ENCODE measurements at regions not wholly inside any gene's neighbourhood (a gene's known extent, or its start where the extent isn't known, plus 50 kb on each side); places are given as distances from the start of the nearest gene placed in this dataset.
"Not testable (repeated sequence)": the region's sequence is repeated elsewhere in the genome, so short reads cannot be mapped to it uniquely, and the experiment has no call there.

DNA sequence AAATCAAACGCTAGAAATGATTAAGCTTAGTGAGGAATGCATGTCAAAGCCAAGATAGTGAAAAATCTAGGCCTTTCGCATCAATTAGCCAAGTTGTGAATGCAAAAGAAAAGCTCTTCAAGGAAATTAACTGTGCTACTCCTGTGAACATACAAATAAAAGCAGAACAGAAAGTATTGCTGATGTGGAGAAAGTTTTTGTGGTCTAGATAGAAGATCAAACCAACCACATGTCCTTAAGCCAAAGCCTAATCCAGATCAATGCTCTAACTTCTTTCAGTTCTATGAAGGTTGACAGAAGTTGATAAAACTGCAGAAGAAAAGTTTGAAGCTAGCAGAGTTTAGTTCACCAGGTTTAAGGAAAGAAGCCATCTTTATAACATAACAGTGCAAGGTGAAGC is 1044.6 kb downstream of the CDH11 start:
- Histone ChIP-seq H3K27ac (ENCODE audit: low read length) (no peak overlapping the region), H3K9ac (ENCODE audit: low read length in 2 of 2) (no peak overlapping the region), H3K4me3 (ENCODE audit: low read length in 2 of 2) (no peak overlapping the region), H3K4me1 (ENCODE audit: control insufficient read depth, insufficient read depth, low read length) (no peaks in the 10 kb centered on the region), H3K9me3 (ENCODE audit: control insufficient read depth in 2 of 2, low read length in 2 of 2) (no peaks in the 10 kb centered on the region), H3K36me3 (ENCODE audit: control insufficient read depth in 2 of 2, insufficient read depth in 2 of 2, low read length in 2 of 2) (no peaks in the 10 kb centered on the region), H3K27me3 (ENCODE audit: control insufficient read depth in 1 of 2, insufficient read depth in 2 of 2, low read length in 2 of 2) (no peaks in the 10 kb centered on the region)

DNA sequence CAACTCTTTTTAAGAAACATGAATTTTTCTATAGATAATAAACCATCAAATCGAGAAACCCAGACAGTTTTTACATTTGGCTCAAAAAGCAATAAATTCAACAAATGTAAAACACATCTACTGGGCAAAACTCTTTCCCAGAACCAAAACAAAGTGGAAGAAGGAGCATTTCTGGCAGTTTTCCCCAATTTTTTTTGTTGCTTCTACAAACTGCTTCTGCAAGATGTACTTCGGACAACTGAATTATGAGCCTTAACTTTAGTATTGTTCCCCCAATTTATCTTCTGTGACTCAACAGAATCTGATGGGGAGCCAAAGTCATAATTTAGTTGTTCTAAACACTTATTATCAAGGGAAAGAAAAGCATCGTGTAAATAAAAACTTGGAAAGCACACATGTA is 1047.2 kb downstream of the CDH11 start:
- Histone ChIP-seq H3K9me3 (ENCODE audit: control insufficient read depth in 2 of 2, low read length in 2 of 2) (no peaks in the 10 kb centered on the region), H3K27ac (ENCODE audit: low read length) (no peak overlapping the region), H3K4me3 (ENCODE audit: low read length in 2 of 2) (no peak overlapping the region), H3K9ac (ENCODE audit: low read length in 2 of 2) (no peak overlapping the region), H3K4me1 (ENCODE audit: control insufficient read depth, insufficient read depth, low read length) (no peaks in the 10 kb centered on the region), H3K27me3 (ENCODE audit: control insufficient read depth in 1 of 2, insufficient read depth in 2 of 2, low read length in 2 of 2) (no peaks in the 10 kb centered on the region), H3K36me3 (ENCODE audit: control insufficient read depth in 2 of 2, insufficient read depth in 2 of 2, low read length in 2 of 2) (no peaks in the 10 kb centered on the region)

DNA sequence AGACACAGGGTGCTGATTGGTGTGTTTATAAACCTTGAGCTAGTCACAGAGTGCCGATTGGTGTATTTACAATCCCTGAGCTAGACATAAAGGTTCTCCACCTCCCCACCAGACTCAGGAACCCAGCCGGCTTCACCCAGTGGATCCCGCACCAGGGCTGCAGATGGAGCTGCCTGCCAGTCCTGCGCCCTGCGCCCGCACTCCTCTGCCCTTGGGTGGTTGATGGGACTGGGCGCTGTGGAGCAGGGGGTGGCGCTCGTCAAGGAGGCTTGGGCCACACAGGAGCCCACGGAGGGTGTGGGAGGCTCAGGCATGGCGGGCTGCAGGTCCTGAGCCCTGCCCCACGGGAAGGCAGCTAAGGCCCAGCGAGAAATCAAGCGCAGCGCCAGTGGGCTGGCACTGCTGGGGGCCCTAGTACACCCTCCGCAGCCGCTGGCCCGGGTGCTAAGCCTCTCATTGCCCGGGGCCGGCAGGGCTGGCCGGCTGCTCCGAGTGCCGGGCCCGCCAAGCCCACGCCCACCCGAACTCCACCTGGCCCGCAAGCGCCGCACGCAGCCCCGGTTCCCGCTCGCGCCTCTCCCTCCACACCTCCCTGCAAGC is 1049.6 kb downstream of the CDH11 start:
- H3K4me3 ChIP-seq (ENCODE audit: low read length in 2 of 2); H3K36me3 ChIP-seq (ENCODE audit: control insufficient read depth in 2 of 2, insufficient read depth in 2 of 2, low read length in 2 of 2); H3K9ac ChIP-seq (ENCODE audit: low read length in 2 of 2); H3K27me3 ChIP-seq (ENCODE audit: control insufficient read depth in 1 of 2, insufficient read depth in 2 of 2, low read length in 2 of 2); H3K27ac ChIP-seq (ENCODE audit: low read length); H3K9me3 ChIP-seq (ENCODE audit: control insufficient read depth in 2 of 2, low read length in 2 of 2); H3K4me1 ChIP-seq (ENCODE audit: control insufficient read depth, insufficient read depth, low read length): not testable (repeated sequence)

DNA sequence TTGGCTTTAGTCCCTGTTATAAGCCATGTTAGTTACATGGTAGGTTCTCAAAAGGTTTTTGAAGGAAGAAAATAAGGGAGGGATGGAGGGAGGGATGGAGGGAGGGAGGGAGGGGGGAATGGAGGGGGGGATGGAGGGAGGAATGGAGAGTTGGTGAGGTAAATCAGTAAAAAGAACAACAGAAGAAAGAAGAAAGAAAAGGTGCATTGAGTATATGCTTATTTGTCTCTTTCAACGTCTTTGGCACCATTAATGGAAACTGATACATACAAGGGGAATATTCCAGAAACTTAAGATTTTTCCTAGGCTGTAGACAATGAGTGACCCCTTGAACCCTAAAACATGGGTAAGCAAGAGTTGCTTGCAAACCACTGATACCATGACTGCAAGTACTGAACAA is 1056.3 kb downstream of the CDH11 start:
- Histone ChIP-seq H3K4me3 (ENCODE audit: low read length in 2 of 2) (no peak overlapping the region), H3K27me3 (ENCODE audit: control insufficient read depth in 1 of 2, insufficient read depth in 2 of 2, low read length in 2 of 2) (no peaks in the 10 kb centered on the region), H3K36me3 (ENCODE audit: control insufficient read depth in 2 of 2, insufficient read depth in 2 of 2, low read length in 2 of 2) (no peaks in the 10 kb centered on the region), H3K4me1 (ENCODE audit: control insufficient read depth, insufficient read depth, low read length) (no peaks in the 10 kb centered on the region), H3K27ac (ENCODE audit: low read length) (no peak overlapping the region), H3K9me3 (ENCODE audit: control insufficient read depth in 2 of 2, low read length in 2 of 2) (no peaks in the 10 kb centered on the region), H3K9ac (ENCODE audit: low read length in 2 of 2) (no peak overlapping the region)

DNA sequence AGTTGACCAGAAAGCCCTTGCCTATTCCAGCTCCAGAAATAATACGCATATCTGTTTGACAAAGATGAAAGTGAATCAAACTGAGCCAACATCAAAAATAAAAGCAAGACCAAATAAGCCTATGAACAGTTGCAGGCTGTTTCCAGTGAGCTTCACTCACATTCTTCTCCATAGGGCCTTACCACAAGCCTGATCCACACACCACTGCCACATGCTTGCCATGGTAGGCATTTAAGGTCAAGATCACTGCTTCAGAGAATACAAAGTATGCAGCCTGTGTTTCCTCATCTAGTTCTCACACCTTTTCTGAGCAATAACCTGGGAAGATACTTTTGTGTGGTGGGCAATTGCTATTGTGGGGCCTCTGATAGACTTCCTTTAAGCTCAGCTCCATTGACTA is 1060.2 kb downstream of the CDH11 start:
- Histone ChIP-seq H3K9ac (ENCODE audit: low read length in 2 of 2) (no peak overlapping the region), H3K9me3 (ENCODE audit: control insufficient read depth in 2 of 2, low read length in 2 of 2) (no peaks in the 10 kb centered on the region), H3K27me3 (ENCODE audit: control insufficient read depth in 1 of 2, insufficient read depth in 2 of 2, low read length in 2 of 2) (no peaks in the 10 kb centered on the region), H3K27ac (ENCODE audit: low read length) (no peak overlapping the region), H3K4me3 (ENCODE audit: low read length in 2 of 2) (no peak overlapping the region), H3K36me3 (ENCODE audit: control insufficient read depth in 2 of 2, insufficient read depth in 2 of 2, low read length in 2 of 2) (no peaks in the 10 kb centered on the region), H3K4me1 (ENCODE audit: control insufficient read depth, insufficient read depth, low read length) (no peaks in the 10 kb centered on the region)

DNA sequence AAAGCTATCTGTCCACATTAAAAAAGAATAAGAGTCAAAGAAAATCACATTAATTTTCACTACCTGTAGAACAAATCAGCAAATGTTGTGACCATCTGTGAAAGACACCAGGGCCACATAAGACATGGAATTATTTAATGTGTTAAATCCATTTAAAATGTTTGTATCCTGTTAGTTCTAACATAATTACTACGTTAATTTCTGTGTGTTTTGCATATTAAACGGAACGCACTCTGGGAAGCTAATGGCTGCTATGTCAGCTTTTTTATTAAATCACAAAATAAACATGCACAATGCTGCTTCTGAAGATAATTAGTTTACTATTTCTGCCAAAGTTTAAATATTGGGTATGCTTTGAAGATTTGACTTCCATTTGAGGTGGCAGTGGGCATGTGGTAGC is 1061.2 kb downstream of the CDH11 start:
- H3K27ac ChIP-seq (ENCODE audit: low read length): no peak overlapping the region
- no peaks in the 10 kb centered on the region for H3K36me3 ChIP-seq (ENCODE audit: control insufficient read depth in 2 of 2, insufficient read depth in 2 of 2, low read length in 2 of 2)
- no peaks in the 10 kb centered on the region for H3K4me1 ChIP-seq (ENCODE audit: control insufficient read depth, insufficient read depth, low read length)
- no peaks in the 10 kb centered on the region for H3K27me3 ChIP-seq (ENCODE audit: control insufficient read depth in 1 of 2, insufficient read depth in 2 of 2, low read length in 2 of 2)
- no peaks in the 10 kb centered on the region for H3K9me3 ChIP-seq (ENCODE audit: control insufficient read depth in 2 of 2, low read length in 2 of 2)
- no peak overlapping the region for H3K9ac ChIP-seq (ENCODE audit: low read length in 2 of 2)
- H3K4me3 ChIP-seq (ENCODE audit: low read length in 2 of 2): no peak overlapping the region

DNA sequence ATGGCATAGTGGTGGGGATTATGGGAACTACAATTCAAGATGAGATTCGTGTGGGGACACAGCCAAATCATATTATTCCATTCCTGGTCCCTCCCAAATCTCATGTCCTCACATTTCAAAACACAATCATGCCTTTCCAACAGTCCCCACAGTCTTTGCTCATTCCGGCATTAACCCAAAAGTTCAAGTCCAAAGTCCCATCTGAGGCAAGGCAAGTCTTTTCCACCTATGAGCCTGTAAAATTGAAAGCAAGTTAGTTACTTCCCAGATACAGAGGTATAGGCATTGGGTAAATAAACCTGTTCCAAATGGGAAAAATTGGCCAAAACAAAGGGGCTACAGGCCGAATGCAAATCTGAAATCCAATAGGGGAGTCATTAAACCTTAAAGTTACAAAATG is 1063.2 kb downstream of the CDH11 start:
- Histone ChIP-seq H3K4me1 (ENCODE audit: control insufficient read depth, insufficient read depth, low read length) (no peaks in the 10 kb centered on the region), H3K27ac (ENCODE audit: low read length) (no peak overlapping the region), H3K9me3 (ENCODE audit: control insufficient read depth in 2 of 2, low read length in 2 of 2) (no peaks in the 10 kb centered on the region), H3K9ac (ENCODE audit: low read length in 2 of 2) (no peak overlapping the region), H3K4me3 (ENCODE audit: low read length in 2 of 2) (no peak overlapping the region), H3K27me3 (ENCODE audit: control insufficient read depth in 1 of 2, insufficient read depth in 2 of 2, low read length in 2 of 2) (no peaks in the 10 kb centered on the region), H3K36me3 (ENCODE audit: control insufficient read depth in 2 of 2, insufficient read depth in 2 of 2, low read length in 2 of 2) (no peaks in the 10 kb centered on the region)

DNA sequence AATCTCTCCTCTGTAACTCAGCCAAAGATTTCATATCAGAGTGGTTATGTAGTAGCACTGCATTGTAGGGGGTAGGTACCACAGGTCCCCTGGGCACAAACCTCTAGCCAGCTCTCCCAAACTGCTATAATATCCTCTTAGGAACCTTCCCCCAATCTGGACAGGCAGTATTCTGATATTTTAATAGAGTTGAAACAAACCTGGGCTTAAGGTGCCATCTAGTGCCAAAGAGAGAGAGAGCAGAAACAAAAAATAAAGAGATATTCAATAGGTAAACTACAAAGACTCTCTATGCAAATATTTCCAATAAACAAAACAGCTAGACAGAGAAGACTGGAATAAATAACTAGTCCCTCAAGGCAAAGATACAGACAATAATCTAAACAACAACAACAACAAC is 1070.0 kb downstream of the CDH11 start:
- Histone ChIP-seq H3K36me3 (ENCODE audit: control insufficient read depth in 2 of 2, insufficient read depth in 2 of 2, low read length in 2 of 2) (no peaks in the 10 kb centered on the region), H3K9ac (ENCODE audit: low read length in 2 of 2) (no peak overlapping the region), H3K27me3 (ENCODE audit: control insufficient read depth in 1 of 2, insufficient read depth in 2 of 2, low read length in 2 of 2) (no peaks in the 10 kb centered on the region), H3K4me3 (ENCODE audit: low read length in 2 of 2) (no peak overlapping the region), H3K27ac (ENCODE audit: low read length) (no peak overlapping the region), H3K9me3 (ENCODE audit: control insufficient read depth in 2 of 2, low read length in 2 of 2) (peaks cover 3 to 4% of the 10 kb centered on the region in 2 donors), H3K4me1 (ENCODE audit: control insufficient read depth, insufficient read depth, low read length) (no peaks in the 10 kb centered on the region)

DNA sequence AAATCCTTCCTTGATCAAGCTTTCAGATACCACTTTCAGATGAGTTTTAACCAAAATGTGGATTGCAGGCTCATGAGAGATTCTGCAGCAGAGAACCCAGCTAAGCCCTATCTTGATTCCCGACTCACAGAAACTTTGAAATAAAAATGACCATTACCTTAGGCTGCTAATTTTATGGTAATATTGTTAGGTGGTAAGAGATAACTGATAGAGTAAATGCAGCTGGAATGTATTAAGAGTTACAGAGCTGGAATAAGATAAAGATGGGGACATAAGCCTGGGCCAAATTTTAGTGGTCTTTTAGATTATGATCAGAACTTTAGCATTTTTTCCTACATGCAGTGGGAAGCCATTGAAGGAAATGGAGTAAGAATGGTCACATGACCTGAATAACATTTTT is 1074.0 kb downstream of the CDH11 start:
- H3K4me1 ChIP-seq (ENCODE audit: control insufficient read depth, insufficient read depth, low read length): no peaks in the 10 kb centered on the region
- H3K9ac ChIP-seq (ENCODE audit: low read length in 2 of 2): no peak overlapping the region
- no peak overlapping the region for H3K4me3 ChIP-seq (ENCODE audit: low read length in 2 of 2)
- H3K36me3 ChIP-seq (ENCODE audit: control insufficient read depth in 2 of 2, insufficient read depth in 2 of 2, low read length in 2 of 2): no peaks in the 10 kb centered on the region
- peaks cover 2 to 3% of the 10 kb centered on the region in 2 donors for H3K9me3 ChIP-seq (ENCODE audit: control insufficient read depth in 2 of 2, low read length in 2 of 2)
- no peaks in the 10 kb centered on the region for H3K27me3 ChIP-seq (ENCODE audit: control insufficient read depth in 1 of 2, insufficient read depth in 2 of 2, low read length in 2 of 2)
- H3K27ac ChIP-seq (ENCODE audit: low read length): no peak overlapping the region

DNA sequence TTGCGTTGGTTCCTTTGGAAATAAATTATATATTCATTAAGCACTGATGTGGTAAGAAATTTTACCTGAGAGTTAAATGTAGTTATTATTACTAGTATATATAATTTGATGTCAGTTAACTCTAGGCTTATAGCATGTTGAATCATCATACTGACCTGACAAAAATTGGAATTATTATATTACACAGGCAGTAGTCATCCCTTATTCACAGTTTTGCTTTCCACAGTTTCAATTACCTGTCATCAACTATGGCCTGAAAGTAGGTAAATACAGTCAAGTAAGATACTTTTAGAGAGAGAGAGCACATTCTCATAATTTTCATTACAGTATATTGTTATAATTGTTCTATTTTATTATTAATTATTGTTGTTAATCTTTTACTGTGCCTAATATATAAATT is 1074.7 kb downstream of the CDH11 start:
- Histone ChIP-seq H3K9ac (ENCODE audit: low read length in 2 of 2) (no peak overlapping the region), H3K4me3 (ENCODE audit: low read length in 2 of 2) (no peak overlapping the region), H3K27me3 (ENCODE audit: control insufficient read depth in 1 of 2, insufficient read depth in 2 of 2, low read length in 2 of 2) (no peaks in the 10 kb centered on the region), H3K9me3 (ENCODE audit: control insufficient read depth in 2 of 2, low read length in 2 of 2) (peaks cover 0 to 2% of the 10 kb centered on the region in 2 donors), H3K4me1 (ENCODE audit: control insufficient read depth, insufficient read depth, low read length) (no peaks in the 10 kb centered on the region), H3K27ac (ENCODE audit: low read length) (no peak overlapping the region), H3K36me3 (ENCODE audit: control insufficient read depth in 2 of 2, insufficient read depth in 2 of 2, low read length in 2 of 2) (no peaks in the 10 kb centered on the region)

DNA sequence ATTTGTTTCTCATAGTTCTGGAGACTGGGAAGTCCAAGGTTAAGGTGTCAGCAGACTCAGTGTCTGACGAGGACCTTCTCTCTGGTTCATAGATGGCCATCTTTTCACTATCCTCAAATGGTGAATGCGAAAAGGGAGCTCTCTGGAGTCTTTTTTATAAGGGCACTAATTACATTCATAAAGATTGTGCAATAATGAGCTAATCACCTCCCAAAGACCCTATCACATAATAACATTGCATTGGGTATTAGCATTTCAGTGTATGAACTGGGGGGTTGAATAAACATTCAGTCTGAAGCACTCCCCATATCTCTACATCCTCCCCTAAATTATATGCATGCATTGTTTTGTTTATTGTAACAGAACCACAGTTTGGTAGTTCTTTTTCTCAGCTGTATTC is 1086.5 kb downstream of the CDH11 start:
- H3K36me3 ChIP-seq (ENCODE audit: control insufficient read depth in 2 of 2, insufficient read depth in 2 of 2, low read length in 2 of 2): no peaks in the 10 kb centered on the region
- no peak overlapping the region for H3K27ac ChIP-seq (ENCODE audit: low read length)
- no peaks in the 10 kb centered on the region for H3K9me3 ChIP-seq (ENCODE audit: control insufficient read depth in 2 of 2, low read length in 2 of 2)
- H3K27me3 ChIP-seq (ENCODE audit: control insufficient read depth in 1 of 2, insufficient read depth in 2 of 2, low read length in 2 of 2): no peaks in the 10 kb centered on the region
- H3K9ac ChIP-seq (ENCODE audit: low read length in 2 of 2): no peak overlapping the region
- no peak overlapping the region for H3K4me3 ChIP-seq (ENCODE audit: low read length in 2 of 2)
- no peaks in the 10 kb centered on the region for H3K4me1 ChIP-seq (ENCODE audit: control insufficient read depth, insufficient read depth, low read length)

All from stomach smooth muscle (tissue), 2 donors.